Lower leg skin (tissue), 4 donors: ENCODE measurements at regions not wholly inside any gene's neighbourhood (a gene's known extent, or its start where the extent isn't known, plus 50 kb on each side); places are given as distances from the start of the nearest gene placed in this dataset.

Source experiments
- DNase-seq, 2 donors: peaks; one replicate each; pipeline ENCODE4 v3.0.0-alpha.2; 2019; ENCODE audit warnings: low spot score in 2 of 2
- H3K4me3 ChIP-seq: fragments of 200-600 bp; sonication (generic); 2 replicates; pipeline ENCODE4 v1.5.1; 2017; ENCODE audit warnings: mild to moderate bottlenecking, low read depth; ENCODE audit not compliant: poor library complexity, severe bottlenecking
- CTCF ChIP-seq, 3 donors: fragments of 450-650 bp; IDR thresholded peaks; one replicate each; pipeline ENCODE4 v1.5.1; 2016; ENCODE audit warnings: antibody characterized with exemption in 3 of 3, mild to moderate bottlenecking in 3 of 3, moderate library complexity in 2 of 3
- POLR2A ChIP-seq, 2 donors: fragments of 450-650 bp; IDR thresholded peaks; one replicate each; pipeline ENCODE4 v1.6.1; 2016 to 2017; ENCODE audit warnings: antibody characterized with exemption in 2 of 2, mild to moderate bottlenecking in 1 of 2, moderate library complexity in 1 of 2
- WGBS, 2 donors: methylation state at CpG; one replicate each; pipeline ENCODE4 v1.1.5; 2018; 5-methylcytosine and 5-hydroxymethylcytosine counted together
- intact Hi-C: fragments of 100-400 bp; cut with DNase I; formaldehyde crosslinking; loops from one replicate; pipeline ENCODE4 v1.15.0; 2023; ENCODE audit warnings: low total_unique reads

DNA sequence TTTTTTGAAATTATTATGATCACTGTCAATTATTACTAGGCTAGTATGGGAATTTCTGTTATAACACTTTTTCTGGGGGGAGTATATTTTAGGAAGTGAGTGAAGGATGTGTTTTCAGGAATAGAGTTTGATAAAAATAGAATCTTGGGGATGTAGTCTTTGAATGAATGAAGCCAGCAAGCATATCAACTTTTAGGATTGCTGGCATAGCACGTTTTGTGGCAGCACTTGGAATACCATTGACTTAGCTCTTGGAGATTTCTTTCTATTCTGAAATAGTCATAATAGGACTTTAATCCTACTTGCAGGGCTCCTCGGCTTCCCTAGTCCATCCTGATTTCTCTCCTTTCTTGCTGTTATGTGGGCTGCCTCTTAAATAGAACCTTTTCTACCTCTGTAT lies 141.6 kb downstream of the DACT1 start:
- WGBS, 2 donors: 72% methylated on average over 2 of the region's 2 CpGs

DNA sequence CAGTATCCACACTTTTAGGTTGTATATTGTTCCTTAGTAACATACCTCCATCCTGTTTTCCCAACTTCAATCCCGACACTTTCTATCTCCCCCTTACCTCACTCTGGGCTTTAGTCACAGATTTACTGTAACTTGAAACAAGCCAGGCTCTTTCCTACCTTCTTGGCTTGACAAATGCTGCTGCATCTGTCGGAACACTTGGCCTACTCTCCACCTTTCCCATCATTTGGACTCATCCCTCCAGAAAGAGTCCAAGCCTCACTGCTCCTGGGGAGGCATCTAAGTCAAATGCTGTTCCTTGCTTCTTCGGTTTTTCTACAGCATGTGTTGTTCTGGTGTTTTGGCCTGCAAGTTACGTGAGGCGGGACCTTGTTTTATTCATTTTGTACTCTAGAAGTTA lies 142.4 kb downstream of the DACT1 start:
- intact Hi-C loops: no loop called here
- no peak overlapping the region for H3K4me3 ChIP-seq
- TF ChIP-seq CTCF (IDR thresholded peaks at IDR 0.05): no peak
- no peak for TF ChIP-seq POLR2A (IDR thresholded peaks at IDR 0.05)
- DNase-seq: no peak
- 80 to 94% methylated on average over 5 of the region's 5 CpGs for WGBS, 2 donors

More for the DNA sequence above, 141.6 kb downstream of the DACT1 start:
- no peak for TF ChIP-seq POLR2A (IDR thresholded peaks at IDR 0.05)
- no peak for TF ChIP-seq CTCF (IDR thresholded peaks at IDR 0.05)
- no peak overlapping the region for H3K4me3 ChIP-seq
- DNase-seq: no peak
- intact Hi-C loops: no loop called here

- 93 to 96% methylated on average over 5 to 6 of the region's 6 CpGs for WGBS, 2 donors
- DNase-seq: no peak
- intact Hi-C loops: no loop called here
- no peak overlapping the region for H3K4me3 ChIP-seq
- no peak for TF ChIP-seq CTCF (IDR thresholded peaks at IDR 0.05)
- TF ChIP-seq POLR2A (IDR thresholded peaks at IDR 0.05): no peak
These were observed 142.8 kb downstream of the DACT1 start for GRCh38 chr14:58780605-58781004.

GRCh38 chr14:58782011-58782410 lies 144.2 kb downstream of the DACT1 start:
- 91 to 95% methylated on average over 6 of the region's 6 CpGs for WGBS, 2 donors
- no peak overlapping the region for H3K4me3 ChIP-seq
- no peak for DNase-seq
- TF ChIP-seq POLR2A (IDR thresholded peaks at IDR 0.05): no peak
- intact Hi-C loops: no loop called here

GRCh38 chr14:58783792-58784511 lies 146.2 kb downstream of the DACT1 start:
- DNase-seq: no peak
- H3K4me3 ChIP-seq: no peak overlapping the region
- intact Hi-C loops: no loop called here
- TF ChIP-seq POLR2A (IDR thresholded peaks at IDR 0.05) (no peak), CTCF (IDR thresholded peaks at IDR 0.05) (no peak)
- WGBS, 2 donors: 48 to 55% methylated on average over 10 of the region's 10 CpGs

DNA sequence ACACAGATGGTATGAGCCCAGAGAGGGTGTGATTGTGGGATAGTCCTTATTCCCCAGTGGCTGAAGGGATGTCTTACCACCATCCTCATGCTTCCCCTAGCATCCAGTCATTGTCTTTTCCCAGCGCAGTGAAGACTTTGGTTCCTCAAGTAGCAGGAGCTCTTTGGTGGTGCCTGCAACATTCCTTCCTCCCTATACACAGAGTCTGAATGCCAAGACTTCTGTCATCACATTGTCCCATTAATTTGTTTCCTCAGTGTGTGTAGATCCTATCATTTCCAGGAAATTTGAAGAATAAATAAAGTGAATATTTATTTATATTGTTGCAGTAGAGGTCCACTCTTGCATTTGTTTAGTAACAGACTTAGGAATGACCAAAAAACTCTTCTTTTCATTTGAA lies 147.2 kb downstream of the DACT1 start:
- intact Hi-C loops: no loop called here
- WGBS, 2 donors: 86 to 87% methylated on average over 1 of the region's 1 CpG
- TF ChIP-seq CTCF (IDR thresholded peaks at IDR 0.05) (no peak), POLR2A (IDR thresholded peaks at IDR 0.05) (no peak)
- DNase-seq: no peak
- no peak overlapping the region for H3K4me3 ChIP-seq
